IMR-90 (cell line): ENCODE measurements at regions not wholly inside any gene's neighbourhood (a gene's known extent, or its start where the extent isn't known, plus 50 kb on each side); places are given as distances from the start of the nearest gene placed in this dataset.

Experiments used
- ATAC-seq: fragments of 200-7000 bp; cut with Tn5 transposase; 2 replicates; pipeline ENCODE4 v1.9.1; 2020; ENCODE audit warnings: low read depth, mild to moderate bottlenecking, moderate library complexity
- BruUV-seq: library from RNA; stranded (reverse); fragments of 400-500 nt; replicated peaks from 2 replicates; lab custom pipeline; 2021; lab: Mats Ljungman, UMichigan
- CTCF ChIA-PET: fragments of 300-600 bp; formaldehyde crosslinking; extraction: SDS; loops from one replicate; lab custom pipeline; 2021; ENCODE audit warnings: antibody characterized with exemption; lab: Yijun Ruan, JAX
- POLR2A ChIA-PET: fragments of 300-600 bp; sonication (Branson Sonifier 250); formaldehyde crosslinking; loops from one replicate; lab custom pipeline; 2022; ENCODE audit warnings: antibody characterized with exemption; ENCODE audit not compliant: unreplicated experiment; lab: Charles Lee
- DNase-seq: peaks from one replicate; pipeline ENCODE4 v3.0.0; 2013
- H2AFZ ChIP-seq: replicated peaks from 2 replicates; pipeline ENCODE3; 2013; ENCODE audit warnings: low read length, mild to moderate bottlenecking; ENCODE audit not compliant: poor library complexity
- H2AK5ac ChIP-seq: 2 replicates; pipeline ENCODE4 v1.6.1; 2013; ENCODE audit warnings: low read depth, low read length, inconsistent platforms
- H2AK9ac ChIP-seq: replicated peaks from 2 replicates; pipeline ENCODE3; 2013; ENCODE audit warnings: mild to moderate bottlenecking, low read depth, low read length, moderate library complexity; ENCODE audit not compliant: poor library complexity
- H2BK120ac ChIP-seq: 2 replicates; pipeline ENCODE4 v1.6.1; 2013; ENCODE audit warnings: low read depth, low read length, inconsistent platforms
- H2BK15ac ChIP-seq: 3 replicates; pipeline ENCODE4 v1.6.1; 2013; ENCODE audit warnings: low read depth, low read length, inconsistent platforms
- H2BK20ac ChIP-seq: 2 replicates; pipeline ENCODE4 v1.6.1; 2013; ENCODE audit warnings: low read depth, mild to moderate bottlenecking, inconsistent platforms, low read length, moderate library complexity
- H2BK5ac ChIP-seq: 2 replicates; pipeline ENCODE4 v1.6.1; 2013; ENCODE audit warnings: mild to moderate bottlenecking, low read depth, low read length, inconsistent platforms; ENCODE audit not compliant: poor library complexity, severe bottlenecking
- H3K14ac ChIP-seq: replicated peaks from 2 replicates; pipeline ENCODE4 v1.6.1; 2013; ENCODE audit warnings: low read depth, low read length, inconsistent platforms
- H3K18ac ChIP-seq: 2 replicates; pipeline ENCODE4 v1.6.1; 2013; ENCODE audit warnings: low read depth, low read length, control low read depth
- H3K23ac ChIP-seq: 2 replicates; pipeline ENCODE4 v1.6.1; 2013; ENCODE audit warnings: low read depth, low read length, inconsistent platforms
- H3K27ac ChIP-seq: 2 replicates; pipeline ENCODE4 v1.5.1; 2013; ENCODE audit warnings: mild to moderate bottlenecking, control low read depth, low read length; ENCODE audit not compliant: insufficient read depth
- H3K27me3 ChIP-seq: 2 replicates; pipeline ENCODE4 v1.6.1; 2013; ENCODE audit warnings: low read length; ENCODE audit not compliant: control insufficient read depth, insufficient read depth
- H3K36me3 ChIP-seq: 2 replicates; pipeline ENCODE4 v1.6.1; 2013; ENCODE audit warnings: low read length, mixed read lengths; ENCODE audit not compliant: control insufficient read depth, insufficient read depth
- H3K4ac ChIP-seq: 2 replicates; pipeline ENCODE4 v1.6.1; 2013; ENCODE audit warnings: low read depth, low read length, inconsistent platforms
- H3K4me1 ChIP-seq: 2 replicates; pipeline ENCODE4 v1.6.1; 2013; ENCODE audit warnings: low read length, mixed read lengths; ENCODE audit not compliant: control insufficient read depth, insufficient read depth
- H3K4me2 ChIP-seq: 2 replicates; pipeline ENCODE4 v1.6.1; 2013; ENCODE audit warnings: low read depth, mild to moderate bottlenecking, control low read depth, low read length, moderate library complexity
- H3K4me3 ChIP-seq: 2 replicates; pipeline ENCODE4 v1.5.1; 2013; ENCODE audit warnings: low read depth, mild to moderate bottlenecking, control low read depth, low read length, moderate library complexity; ENCODE audit not compliant: insufficient read depth
- H3K56ac ChIP-seq: 2 replicates; pipeline ENCODE4 v1.6.1; 2013; ENCODE audit warnings: low read length, inconsistent platforms; ENCODE audit not compliant: insufficient read depth; ENCODE audit errors: extremely low read depth
- H3K79me1 ChIP-seq, 2 experiments: 2 replicates each; pipeline ENCODE4 v1.6.1; 2013; ENCODE audit warnings: low read length in 2 of 2, inconsistent platforms in 1 of 2, low read depth in 1 of 2
- H3K9ac ChIP-seq: 2 replicates; pipeline ENCODE4 v1.6.1; 2013; ENCODE audit warnings: low read depth, low read length, control low read depth
- H3K9me1 ChIP-seq: 2 replicates; pipeline ENCODE4 v1.6.1; 2013; ENCODE audit warnings: low read length, inconsistent platforms; ENCODE audit not compliant: insufficient read depth
- H3K9me3 ChIP-seq: 2 replicates; pipeline ENCODE4 v1.6.1; 2013; ENCODE audit warnings: low read length; ENCODE audit not compliant: control insufficient read depth, insufficient read depth
- H4K20me1 ChIP-seq: 2 replicates; pipeline ENCODE4 v1.6.1; 2013; ENCODE audit warnings: low read length, inconsistent platforms; ENCODE audit not compliant: insufficient read depth
- H4K5ac ChIP-seq: 2 replicates; pipeline ENCODE4 v1.6.1; 2013; ENCODE audit warnings: mild to moderate bottlenecking, low read depth, low read length, control low read depth
- H4K8ac ChIP-seq, 2 experiments: 2 replicates each; pipeline ENCODE4 v1.6.1; 2013; ENCODE audit warnings: low read depth in 2 of 2, low read length in 2 of 2, control low read depth in 1 of 2, inconsistent platforms in 1 of 2
- H4K91ac ChIP-seq: 2 replicates; pipeline ENCODE4 v1.6.1; 2013; ENCODE audit warnings: low read depth, low read length, inconsistent platforms; ENCODE audit not compliant: insufficient read depth
- CEBPB ChIP-seq: IDR thresholded peaks from 2 replicates; pipeline ENCODE4 v1.6.1; 2012; ENCODE audit warnings: low read depth, low read length, improper control_type of control experiment
- CTCF ChIP-seq: conservative IDR thresholded peaks from 2 replicates; pipeline ENCODE4 v1.5.1; 2012; ENCODE audit warnings: mild to moderate bottlenecking, low read depth, low read length, improper control_type of control experiment
- NFE2L2 ChIP-seq: fragments of 150-350 bp; IDR thresholded peaks from 2 replicates; pipeline ENCODE4 v1.6.1; 2016; ENCODE audit warnings: low read depth, mild to moderate bottlenecking, low read length
- RAD21 ChIP-seq: IDR thresholded peaks from 2 replicates; pipeline ENCODE4 v1.6.1; 2012; ENCODE audit warnings: low read length, improper control_type of control experiment
- RCOR1 ChIP-seq: IDR thresholded peaks from 2 replicates; pipeline ENCODE4 v1.6.1; 2012; ENCODE audit warnings: mild to moderate bottlenecking, low read length, improper control_type of control experiment; ENCODE audit not compliant: insufficient replicate concordance
- WGBS, 2 experiments: methylation state at CpG; one replicate each; pipeline versions ENCODE4 v1.1.5 to v1.1.7; 2013; ENCODE audit warnings: missing lambda C conversion rate in 2 of 2; ENCODE audit not compliant: insufficient read length in 1 of 2; ENCODE audit errors: extremely low coverage in 2 of 2; 5-methylcytosine and 5-hydroxymethylcytosine counted together
- dilution Hi-C: fragments of 300-500 bp; cut with HindIII; formaldehyde crosslinking; loops from one replicate; pipeline ENCODE4 v1.14.3; 2018; ENCODE audit warnings: low sequenced_read_pairs; ENCODE audit not compliant: unreplicated experiment
- in situ Hi-C: fragments of 300-500 bp; cut with MboI; formaldehyde crosslinking; loops from 3 replicates; pipeline ENCODE4 v1.14.3; 2019; ENCODE audit warnings: low sequenced_read_pairs, inconsistent platforms, mixed read lengths
- intact Hi-C: fragments of 100-400 bp; cut with micrococcal nuclease; formaldehyde crosslinking; loops from 2 replicates; pipeline ENCODE4 v1.10.0; 2022
- TF ChIP-seq, protein P1 (sequence below): fragments of 150-350 bp; IDR thresholded peaks from 2 replicates; pipeline ENCODE4 v1.6.1; 2016; ENCODE audit warnings: low read depth, mild to moderate bottlenecking, low read length, moderate library complexity, borderline replicate concordance

GRCh38 chr21:14697769-14698168 lies 151.7 kb upstream of the SAMSN1 start:
- Histone ChIP-seq H2AK5ac (no peak overlapping the region), H3K27me3 (no peaks in the 10 kb centered on the region), H3K9me1 (no peaks in the 10 kb centered on the region), H3K18ac (no peak overlapping the region), H3K23ac (no peak overlapping the region), H3K4me1 (no peaks in the 10 kb centered on the region), H3K4me3 (no peak overlapping the region), H2AK9ac (no peak overlapping the region), H3K9ac (no peak overlapping the region), H3K36me3 (no peaks in the 10 kb centered on the region), H3K79me1 (no peaks in the 10 kb centered on the region), H2BK20ac (no peak overlapping the region), H3K27ac (no peak overlapping the region), H3K9me3 (no peaks in the 10 kb centered on the region), H4K8ac (no peak overlapping the region), H3K4me2 (no peak overlapping the region), H4K5ac (no peak overlapping the region), H4K91ac (no peak overlapping the region), H3K14ac (no peak overlapping the region), H2BK120ac (no peak overlapping the region), H2BK15ac (no peak overlapping the region), H4K20me1 (no peaks in the 10 kb centered on the region), H3K4ac (no peak overlapping the region), H2AFZ (no peak overlapping the region), H3K56ac (no peak overlapping the region), H2BK5ac (no peak overlapping the region)
- CTCF ChIA-PET, result no interaction called here
- POLR2A ChIA-PET, result no interaction called here
- intact Hi-C loops, result no loop called here
- BruUV-seq, result no TSS peak
- DNase-seq (no peak), ATAC-seq (no peak)
- WGBS, 2 experiments, result no CpG with 5 or more reads among the region's 1 CpG
- in situ Hi-C loops, result no loop called here
- TF ChIP-seq RAD21 (no peak), CTCF (no peak), RCOR1 (no peak), CEBPB (no peak), NFE2L2 (no peak)
- TF ChIP-seq, protein P1, sequence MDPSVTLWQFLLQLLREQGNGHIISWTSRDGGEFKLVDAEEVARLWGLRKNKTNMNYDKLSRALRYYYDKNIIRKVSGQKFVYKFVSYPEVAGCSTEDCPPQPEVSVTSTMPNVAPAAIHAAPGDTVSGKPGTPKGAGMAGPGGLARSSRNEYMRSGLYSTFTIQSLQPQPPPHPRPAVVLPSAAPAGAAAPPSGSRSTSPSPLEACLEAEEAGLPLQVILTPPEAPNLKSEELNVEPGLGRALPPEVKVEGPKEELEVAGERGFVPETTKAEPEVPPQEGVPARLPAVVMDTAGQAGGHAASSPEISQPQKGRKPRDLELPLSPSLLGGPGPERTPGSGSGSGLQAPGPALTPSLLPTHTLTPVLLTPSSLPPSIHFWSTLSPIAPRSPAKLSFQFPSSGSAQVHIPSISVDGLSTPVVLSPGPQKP, result no peak
- dilution Hi-C loops, result no loop called here
